ENCODE measurements at regions not wholly inside any gene's neighbourhood (a gene's known extent, or its start where the extent isn't known, plus 50 kb on each side); places are given as distances from the start of the nearest gene placed in this dataset.

DNA sequence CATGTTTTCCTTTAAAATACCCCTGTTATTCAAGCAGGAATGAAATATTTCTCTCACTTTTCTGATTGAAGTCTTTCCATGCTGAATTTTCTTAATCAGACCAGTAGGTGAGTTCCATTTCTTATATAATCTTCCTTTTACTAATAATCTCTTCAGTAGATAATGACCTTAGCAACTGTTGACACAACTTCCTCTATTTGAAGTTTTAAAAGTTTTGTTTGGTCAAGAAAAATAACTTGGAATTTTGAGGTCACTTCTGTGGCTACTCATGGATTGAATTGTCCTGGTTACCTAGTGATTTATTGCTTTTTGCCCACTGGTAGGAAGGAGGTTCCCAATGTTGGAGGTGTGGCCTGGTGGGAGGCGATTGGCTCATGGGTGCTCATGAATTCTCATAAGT is 70.6 kb upstream of the PAXBP1 start:
- TF ChIP-seq, protein P1, sequence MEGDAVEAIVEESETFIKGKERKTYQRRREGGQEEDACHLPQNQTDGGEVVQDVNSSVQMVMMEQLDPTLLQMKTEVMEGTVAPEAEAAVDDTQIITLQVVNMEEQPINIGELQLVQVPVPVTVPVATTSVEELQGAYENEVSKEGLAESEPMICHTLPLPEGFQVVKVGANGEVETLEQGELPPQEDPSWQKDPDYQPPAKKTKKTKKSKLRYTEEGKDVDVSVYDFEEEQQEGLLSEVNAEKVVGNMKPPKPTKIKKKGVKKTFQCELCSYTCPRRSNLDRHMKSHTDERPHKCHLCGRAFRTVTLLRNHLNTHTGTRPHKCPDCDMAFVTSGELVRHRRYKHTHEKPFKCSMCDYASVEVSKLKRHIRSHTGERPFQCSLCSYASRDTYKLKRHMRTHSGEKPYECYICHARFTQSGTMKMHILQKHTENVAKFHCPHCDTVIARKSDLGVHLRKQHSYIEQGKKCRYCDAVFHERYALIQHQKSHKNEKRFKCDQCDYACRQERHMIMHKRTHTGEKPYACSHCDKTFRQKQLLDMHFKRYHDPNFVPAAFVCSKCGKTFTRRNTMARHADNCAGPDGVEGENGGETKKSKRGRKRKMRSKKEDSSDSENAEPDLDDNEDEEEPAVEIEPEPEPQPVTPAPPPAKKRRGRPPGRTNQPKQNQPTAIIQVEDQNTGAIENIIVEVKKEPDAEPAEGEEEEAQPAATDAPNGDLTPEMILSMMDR (conservative IDR thresholded peaks at IDR 0.05; ENCODE audit: low read depth, low read length): no peak
- H3K4me3 ChIP-seq (ENCODE audit: low read depth, low read length): no peak overlapping the region
- DNase-seq (ENCODE audit: low read depth): no peak

DNA sequence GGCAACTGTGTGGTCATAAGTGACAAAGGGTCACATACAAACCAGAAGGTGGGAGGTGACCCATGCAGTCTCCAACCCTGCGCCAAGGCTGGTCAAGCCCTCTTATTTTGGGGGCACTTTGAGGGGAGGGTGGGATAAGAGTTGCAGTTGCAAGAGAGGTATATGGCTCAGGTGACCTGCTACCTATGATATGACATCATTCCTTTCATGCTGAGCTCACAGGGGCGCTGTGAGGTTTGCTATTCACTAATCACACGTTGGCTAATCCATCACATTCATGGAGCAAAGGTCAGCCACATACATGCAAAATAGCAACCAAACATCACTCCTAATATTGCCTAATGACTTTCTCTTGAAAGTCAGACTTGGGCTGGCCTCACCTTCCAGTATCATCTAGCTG is 72.0 kb upstream of the PAXBP1 start:
- no peak for DNase-seq (ENCODE audit: low read depth)
- H3K4me3 ChIP-seq (ENCODE audit: low read depth, low read length): no peak overlapping the region
- TF ChIP-seq, protein P1 (conservative IDR thresholded peaks at IDR 0.05; ENCODE audit: low read depth, low read length): no peak

DNA sequence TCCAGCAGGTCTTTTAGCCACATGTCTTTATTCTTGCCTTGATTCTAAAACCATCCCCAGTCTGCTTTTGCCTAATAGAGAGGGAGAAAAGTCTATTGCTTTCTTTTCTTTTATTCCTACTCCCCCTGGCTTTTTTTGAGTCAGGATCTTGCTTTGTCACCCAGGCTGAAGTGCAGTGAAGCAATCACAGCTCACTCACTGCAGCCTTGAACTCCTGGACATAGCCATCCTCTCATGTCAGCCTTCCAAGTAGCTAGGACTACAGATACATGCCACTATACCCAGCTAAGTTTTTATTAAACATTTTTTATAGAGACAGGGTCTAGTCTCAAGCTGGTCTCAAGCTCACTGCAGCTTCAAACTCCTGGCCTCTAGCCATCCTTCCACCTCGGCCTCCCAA is 72.5 kb upstream of the PAXBP1 start:
- TF ChIP-seq, protein P1 (conservative IDR thresholded peaks at IDR 0.05; ENCODE audit: low read depth, low read length): no peak
- no peak overlapping the region for H3K4me3 ChIP-seq (ENCODE audit: low read depth, low read length)
- no peak for DNase-seq (ENCODE audit: low read depth)

DNA sequence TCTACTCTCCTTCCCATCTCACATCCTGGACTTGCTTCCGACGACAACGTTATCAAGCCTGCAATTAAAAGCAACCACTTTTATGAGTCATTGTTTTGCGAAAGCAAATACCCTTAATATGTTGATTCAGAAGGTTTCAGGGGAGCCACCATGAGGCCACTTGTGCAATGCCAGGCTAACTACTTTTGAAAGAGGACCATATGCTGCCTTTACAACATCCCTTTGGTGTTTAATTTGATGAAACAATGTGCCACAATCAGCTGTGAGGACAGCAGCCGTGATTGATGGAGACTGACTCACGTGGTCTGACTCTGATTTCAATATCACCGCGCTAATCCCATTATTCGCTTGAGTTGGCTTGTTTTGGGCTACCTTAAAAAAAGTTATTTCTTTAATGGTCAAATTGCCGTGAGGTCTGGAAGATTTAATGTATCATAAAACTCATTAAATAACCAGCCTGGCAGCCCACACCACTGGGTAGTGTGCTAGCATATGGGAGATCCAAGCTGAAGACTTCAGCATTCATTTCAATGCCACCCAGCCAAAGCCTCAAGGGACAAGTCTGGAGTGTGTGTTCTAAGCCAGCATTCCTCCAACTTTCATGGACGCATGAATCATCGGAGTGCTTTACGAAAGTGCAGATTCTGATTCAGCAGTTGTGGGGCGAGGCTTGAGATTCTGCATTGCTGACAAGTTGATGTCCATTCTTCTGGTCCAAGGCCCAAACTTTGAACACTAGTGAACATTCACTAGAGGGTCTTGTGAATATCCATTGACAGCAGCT is 73.3 kb upstream of the PAXBP1 start:
- H3K4me3 ChIP-seq (ENCODE audit: low read depth, low read length): no peak overlapping the region
- TF ChIP-seq, protein P1 (conservative IDR thresholded peaks at IDR 0.05; ENCODE audit: low read depth, low read length): no peak
- peak; percentile 48 for DNase-seq (ENCODE audit: low read depth)

DNA sequence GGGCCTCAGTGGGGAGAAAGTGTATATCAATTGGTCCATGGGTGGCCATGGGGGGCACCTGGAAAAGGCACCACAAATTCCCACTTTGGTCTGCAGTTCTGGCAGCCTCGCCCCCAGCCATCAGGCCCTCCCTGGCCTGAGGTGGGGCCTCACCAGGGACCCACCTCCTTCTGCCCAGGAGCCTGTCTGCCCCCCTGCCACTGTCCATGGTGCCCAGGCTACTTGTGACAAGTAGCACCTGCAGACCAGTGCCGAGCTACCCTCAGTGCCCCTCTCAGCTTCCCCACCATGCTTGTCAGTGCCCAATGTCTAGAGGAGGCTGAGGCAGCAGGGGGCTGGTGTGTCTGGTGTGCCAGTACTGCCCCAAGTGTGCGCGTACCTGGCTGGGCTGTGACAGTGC is 87.1 kb upstream of the PAXBP1 start:
- DNase-seq (ENCODE audit: low read depth): no peak
- TF ChIP-seq, protein P1 (conservative IDR thresholded peaks at IDR 0.05; ENCODE audit: low read depth, low read length): no peak
- no peak overlapping the region for H3K4me3 ChIP-seq (ENCODE audit: low read depth, low read length)

DNA sequence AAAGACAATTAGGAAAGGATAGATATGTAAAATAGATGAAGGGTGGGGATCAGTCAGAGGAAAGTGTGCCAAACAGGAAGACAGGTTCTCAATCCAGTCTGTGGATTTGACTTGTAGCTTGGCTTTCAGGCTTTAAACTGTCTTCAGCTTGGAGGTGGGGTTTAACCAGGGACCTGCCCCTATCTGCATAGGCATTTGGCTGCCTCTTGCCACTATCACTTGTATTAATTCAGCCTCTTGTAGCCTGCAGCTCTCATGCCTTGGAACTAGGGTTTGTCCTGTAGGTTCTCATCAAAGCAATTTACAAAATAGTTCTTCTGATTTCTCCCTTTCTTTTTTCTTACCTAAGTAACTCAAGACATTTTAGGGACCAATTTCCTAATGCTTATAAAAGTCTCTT is 88.8 kb upstream of the PAXBP1 start:
- no peak for DNase-seq (ENCODE audit: low read depth)
- H3K4me3 ChIP-seq (ENCODE audit: low read depth, low read length): no peak overlapping the region
- TF ChIP-seq, protein P1 (conservative IDR thresholded peaks at IDR 0.05; ENCODE audit: low read depth, low read length): no peak

DNA sequence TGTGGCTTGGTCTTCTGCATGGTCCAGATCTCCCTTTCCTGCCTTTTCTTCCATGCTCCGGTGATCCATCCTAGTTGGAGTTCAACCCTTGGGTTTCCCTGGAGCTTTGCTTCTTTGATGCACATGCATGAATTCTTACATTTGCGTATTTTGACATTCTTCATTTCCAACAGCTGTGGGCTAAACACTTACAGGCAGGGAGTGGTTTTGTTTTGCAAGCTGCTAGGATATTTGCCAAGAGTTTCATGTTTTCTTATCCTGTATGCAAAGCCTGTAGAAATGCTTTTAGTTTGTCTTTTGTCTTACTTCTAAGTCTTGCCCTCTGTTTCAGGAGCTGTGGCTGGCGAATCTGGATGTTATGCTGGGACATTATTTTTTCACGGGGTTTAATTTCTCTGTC is 90.3 kb upstream of the PAXBP1 start:
- TF ChIP-seq, protein P1 (conservative IDR thresholded peaks at IDR 0.05; ENCODE audit: low read depth, low read length): no peak
- peak; percentile 53 for DNase-seq (ENCODE audit: low read depth)
- no peak overlapping the region for H3K4me3 ChIP-seq (ENCODE audit: low read depth, low read length)

All from choroid plexus epithelial cell (primary cell).